Tibial artery (tissue), 4 donors: ENCODE measurements at regions not wholly inside any gene's neighbourhood (a gene's known extent, or its start where the extent isn't known, plus 50 kb on each side); places are given as distances from the start of the nearest gene placed in this dataset.

ENCODE experiments used
- DNase-seq, 2 donors: peaks; one replicate each; pipeline ENCODE4 v3.0.0-alpha.2; 2019
- H3K27ac ChIP-seq, 2 donors: fragments of 200-600 bp; sonication (generic) in 1 of 2; 1 replicate in 1 of 2; 2 replicates in 1 of 2; pipeline ENCODE4 v1.5.1; 2018 to 2019; ENCODE audit warnings: mild to moderate bottlenecking in 1 of 2
- H3K27me3 ChIP-seq, 2 donors: fragments of 200-600 bp; sonication (generic) in 1 of 2; one replicate each; pipeline versions ENCODE4 v1.5.1 to v1.6.0; 2016 to 2019
- H3K36me3 ChIP-seq, 3 donors: fragments of 200-600 bp; sonication (generic) in 2 of 3; one replicate each; pipeline ENCODE4 v1.5.1; 2016 to 2019; ENCODE audit warnings: mild to moderate bottlenecking in 2 of 3
- H3K4me1 ChIP-seq, 4 donors: fragments of 200-600 bp; sonication (generic) in 2 of 4; 1 replicate in 3 of 4; 2 replicates in 1 of 4; pipeline ENCODE4 v1.5.1; 2016 to 2019
- H3K4me3 ChIP-seq, 2 donors: fragments of 200-600 bp; sonication (generic) in 1 of 2; 1 replicate in 1 of 2; 2 replicates in 1 of 2; pipeline ENCODE4 v1.5.1; 2018 to 2019; ENCODE audit warnings: mild to moderate bottlenecking in 2 of 2
- H3K9me3 ChIP-seq, 3 donors: fragments of 200-600 bp; sonication (generic) in 1 of 3; one replicate each; pipeline ENCODE4 v1.5.1; 2016 to 2019
- CTCF ChIP-seq, 2 experiments: fragments of 200-600 bp in 1 of 2; fragments of 450-650 bp in 1 of 2; IDR thresholded peaks; one replicate each; pipeline ENCODE4 v1.5.1; 2017 to 2019; ENCODE audit warnings: antibody characterized with exemption in 2 of 2, mild to moderate bottlenecking in 1 of 2, moderate library complexity in 1 of 2
- intact Hi-C: fragments of 100-400 bp; cut with DNase I; formaldehyde crosslinking; loops from one replicate; pipeline ENCODE4 v1.15.0; 2023; ENCODE audit warnings: low total_unique reads

GRCh38 chr2:792687-793086 is 115.5 kb upstream of the TMEM18 start:
- peaks cover 0 to 5% of the 10 kb centered on the region in 2 donors for H3K27me3 ChIP-seq
- no peaks in the 10 kb centered on the region for H3K9me3 ChIP-seq
- DNase-seq, result no peak
- no peak overlapping the region for H3K4me3 ChIP-seq
- no peak overlapping the region for H3K27ac ChIP-seq
- H3K36me3 ChIP-seq, result no peaks in the 10 kb centered on the region
- no peaks in the 10 kb centered on the region for H3K4me1 ChIP-seq
- intact Hi-C loops, result no loop called here
- no peak for TF ChIP-seq CTCF (IDR thresholded peaks at IDR 0.05)

DNA sequence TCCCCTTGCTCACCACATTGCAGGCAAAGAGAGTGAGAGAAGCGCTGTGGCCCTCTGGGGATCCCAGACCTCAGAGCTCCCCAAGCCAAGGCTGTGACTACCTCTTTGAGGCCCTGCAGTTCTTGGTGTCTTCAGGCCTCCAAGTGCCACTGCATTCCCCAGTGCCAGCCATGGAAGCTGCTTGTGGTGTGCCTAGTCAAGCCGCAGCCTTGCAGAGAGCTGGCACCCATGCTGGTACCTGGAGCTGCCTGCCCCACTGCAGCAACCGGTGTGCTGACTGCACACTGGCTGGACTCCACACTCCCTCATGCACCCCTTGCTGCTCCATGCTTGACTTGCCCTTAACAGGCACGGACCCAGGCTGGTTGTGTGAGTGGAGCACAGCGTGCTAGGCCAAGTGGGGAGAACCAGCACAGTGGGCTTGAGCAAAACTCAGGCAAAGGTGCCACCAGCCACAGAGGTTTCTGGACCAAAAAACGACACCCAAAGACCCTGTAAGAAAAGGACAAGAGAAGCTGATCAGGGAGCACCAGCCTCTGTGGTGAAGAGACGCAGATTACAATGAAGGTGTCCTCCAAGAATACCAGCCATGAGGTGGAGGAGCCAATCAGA is 113.5 kb upstream of the TMEM18 start:
- H3K4me3 ChIP-seq, result no peak overlapping the region
- H3K9me3 ChIP-seq, result no peaks in the 10 kb centered on the region
- H3K4me1 ChIP-seq, result no peaks in the 10 kb centered on the region
- no peaks in the 10 kb centered on the region for H3K36me3 ChIP-seq
- no peak overlapping the region for H3K27ac ChIP-seq
- intact Hi-C loops, result no loop called here
- no peak for TF ChIP-seq CTCF (IDR thresholded peaks at IDR 0.05)
- H3K27me3 ChIP-seq, result peaks cover 0 to 2% of the 10 kb centered on the region in 2 donors
- no peak for DNase-seq

DNA sequence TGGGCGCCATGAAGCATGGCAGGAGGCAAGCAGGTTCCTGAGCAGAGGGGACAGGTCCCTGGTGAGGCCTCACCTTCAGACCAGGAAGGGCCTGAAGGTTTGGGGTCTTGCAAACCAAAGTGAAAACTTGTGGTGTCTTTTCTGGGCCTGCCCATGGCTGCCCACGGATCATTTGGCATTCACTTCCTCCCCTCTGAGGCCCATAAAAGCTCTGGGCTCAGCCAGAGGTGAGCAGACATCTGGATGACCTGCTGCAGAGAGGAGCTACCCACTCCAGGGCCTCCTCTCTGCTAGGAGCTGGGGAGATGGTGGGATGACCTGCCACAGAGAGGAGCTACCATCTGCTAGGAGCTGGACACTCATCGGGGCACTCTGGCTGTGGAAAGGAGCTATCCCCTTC is 112.9 kb upstream of the TMEM18 start:
- TF ChIP-seq CTCF (IDR thresholded peaks at IDR 0.05), result no peak
- no peaks in the 10 kb centered on the region for H3K36me3 ChIP-seq
- DNase-seq, result no peak
- no peaks in the 10 kb centered on the region for H3K27me3 ChIP-seq
- no peaks in the 10 kb centered on the region for H3K4me1 ChIP-seq
- H3K9me3 ChIP-seq, result no peaks in the 10 kb centered on the region
- intact Hi-C loops, result no loop called here
- H3K4me3 ChIP-seq, result no peak overlapping the region
- no peak overlapping the region for H3K27ac ChIP-seq

DNA sequence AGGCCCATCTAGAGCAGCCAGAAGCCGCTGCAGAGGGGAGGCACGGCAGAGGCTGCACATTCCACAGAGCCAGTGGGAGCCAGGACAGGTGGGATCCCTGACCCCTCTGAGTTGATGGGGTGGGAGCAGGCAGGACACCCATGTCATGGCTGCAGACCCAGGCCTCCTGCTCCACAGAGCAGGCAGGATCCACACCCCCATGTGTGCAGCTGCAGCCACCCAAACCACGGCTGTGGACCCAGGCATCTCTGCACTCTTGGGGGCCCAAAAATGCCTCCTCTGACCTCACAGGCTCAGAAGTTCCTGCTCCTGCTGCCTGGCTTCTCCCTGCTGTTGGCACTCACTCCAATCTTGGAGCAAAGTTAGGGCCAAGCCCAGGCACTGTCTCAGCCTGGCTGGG is 112.3 kb upstream of the TMEM18 start:
- no peak overlapping the region for H3K4me3 ChIP-seq
- intact Hi-C loops, result no loop called here
- H3K4me1 ChIP-seq, result no peaks in the 10 kb centered on the region
- no peaks in the 10 kb centered on the region for H3K9me3 ChIP-seq
- DNase-seq, result no peak
- no peaks in the 10 kb centered on the region for H3K27me3 ChIP-seq
- no peak overlapping the region for H3K27ac ChIP-seq
- TF ChIP-seq CTCF (IDR thresholded peaks at IDR 0.05), result no peak
- no peaks in the 10 kb centered on the region for H3K36me3 ChIP-seq

GRCh38 chr2:788227-789032 is 111.2 kb upstream of the TMEM18 start:
- H3K4me1 ChIP-seq, result no peaks in the 10 kb centered on the region
- DNase-seq, result no peak
- TF ChIP-seq CTCF (IDR thresholded peaks at IDR 0.05), result no peak
- no peaks in the 10 kb centered on the region for H3K9me3 ChIP-seq
- no peaks in the 10 kb centered on the region for H3K36me3 ChIP-seq
- no peak overlapping the region for H3K27ac ChIP-seq
- H3K27me3 ChIP-seq, result no peaks in the 10 kb centered on the region
- H3K4me3 ChIP-seq, result no peak overlapping the region
- intact Hi-C loops, result no loop called here
